GM12801 (cell line): ENCODE measurements at regions not wholly inside any gene's neighbourhood (a gene's known extent, or its start where the extent isn't known, plus 50 kb on each side); places are given as distances from the start of the nearest gene placed in this dataset.

Experiments used
- CTCF ChIP-seq: IDR thresholded peaks from one replicate; pipeline ENCODE4 v1.5.1; 2011; ENCODE audit warnings: control low read depth; ENCODE audit not compliant: insufficient read length; ENCODE audit errors: extremely low read depth

- no peak for TF ChIP-seq CTCF
Measured at GRCh38 chr3:159128628-159129027, 326.8 kb downstream of the MFSD1 start.

- no peak for TF ChIP-seq CTCF
Measured at GRCh38 chr3:159130108-159130507, 328.3 kb downstream of the MFSD1 start.

GRCh38 chr3:159131376-159131775 lies 329.5 kb downstream of the MFSD1 start:
- TF ChIP-seq CTCF, result no peak

- no peak for TF ChIP-seq CTCF
Measured at GRCh38 chr3:159137949-159138348, 336.1 kb downstream of the MFSD1 start.

- TF ChIP-seq CTCF, result no peak
Measured at GRCh38 chr3:159139326-159139725, 337.5 kb downstream of the MFSD1 start.

GRCh38 chr3:159144472-159144871 lies 342.6 kb downstream of the MFSD1 start:
- TF ChIP-seq CTCF, result no peak

- TF ChIP-seq CTCF, result no peak
Measured at GRCh38 chr3:159144891-159145290, 343.0 kb downstream of the MFSD1 start.

- TF ChIP-seq CTCF, result no peak
Measured at GRCh38 chr3:159146392-159146791, 344.5 kb downstream of the MFSD1 start.
